ENCODE measurements at regions not wholly inside any gene's neighbourhood (a gene's known extent, or its start where the extent isn't known, plus 50 kb on each side); places are given as distances from the start of the nearest gene placed in this dataset.
"Not testable (repeated sequence)": the region's sequence is repeated elsewhere in the genome, so short reads cannot be mapped to it uniquely, and the experiment has no call there.

GRCh38 chr7:34406848-34407530 lies 251.0 kb upstream of the NPSR1 start:
- Histone ChIP-seq H3K36me3 (ENCODE audit: insufficient read depth, low read length) (no peaks in the 10 kb centered on the region), H3K4me1 (ENCODE audit: insufficient read depth, low read length) (no peaks in the 10 kb centered on the region), H3K9ac (ENCODE audit: low read depth, low read length) (no peak overlapping the region), H3K9me3 (ENCODE audit: control insufficient read depth, insufficient read depth, low read length) (no peaks in the 10 kb centered on the region)

GRCh38 chr7:34407586-34407985 lies 250.4 kb upstream of the NPSR1 start:
- Histone ChIP-seq H3K9ac (ENCODE audit: low read depth, low read length) (no peak overlapping the region), H3K9me3 (ENCODE audit: control insufficient read depth, insufficient read depth, low read length) (no peaks in the 10 kb centered on the region), H3K36me3 (ENCODE audit: insufficient read depth, low read length) (no peaks in the 10 kb centered on the region)

GRCh38 chr7:34417781-34418180 lies 240.2 kb upstream of the NPSR1 start:
- H3K9ac ChIP-seq (ENCODE audit: low read depth, low read length): no peak overlapping the region
- H3K4me1 ChIP-seq (ENCODE audit: insufficient read depth, low read length): no peaks in the 10 kb centered on the region; the same call in 1 of the 2 replicates
- H3K36me3 ChIP-seq (ENCODE audit: insufficient read depth, low read length): no peaks in the 10 kb centered on the region
- H3K9me3 ChIP-seq (ENCODE audit: control insufficient read depth, insufficient read depth, low read length): no peaks in the 10 kb centered on the region

More at GRCh38 chr7:34407586-34407985, 250.4 kb upstream of the NPSR1 start:
- H3K4me1 ChIP-seq (ENCODE audit: insufficient read depth, low read length): no peaks in the 10 kb centered on the region

GRCh38 chr7:34421526-34421925 lies 236.5 kb upstream of the NPSR1 start:
- no peak overlapping the region for H3K9ac ChIP-seq (ENCODE audit: low read depth, low read length)

GRCh38 chr7:34425194-34425593 lies 232.8 kb upstream of the NPSR1 start:
- Histone ChIP-seq H3K4me1 (ENCODE audit: insufficient read depth, low read length) (no peaks in the 10 kb centered on the region), H3K9ac (ENCODE audit: low read depth, low read length) (no peak overlapping the region), H3K36me3 (ENCODE audit: insufficient read depth, low read length) (no peaks in the 10 kb centered on the region), H3K9me3 (ENCODE audit: control insufficient read depth, insufficient read depth, low read length) (no peaks in the 10 kb centered on the region)

More at GRCh38 chr7:34421526-34421925, 236.5 kb upstream of the NPSR1 start:
- Histone ChIP-seq H3K9me3 (ENCODE audit: control insufficient read depth, insufficient read depth, low read length) (no peaks in the 10 kb centered on the region), H3K36me3 (ENCODE audit: insufficient read depth, low read length) (no peaks in the 10 kb centered on the region), H3K4me1 (ENCODE audit: insufficient read depth, low read length) (no peaks in the 10 kb centered on the region; the same call in 1 of the 2 replicates)

GRCh38 chr7:34425631-34426384 lies 232.2 kb upstream of the NPSR1 start:
- Histone ChIP-seq H3K9me3 (ENCODE audit: control insufficient read depth, insufficient read depth, low read length) (peaks cover 2% of the 10 kb centered on the region; the same call in 1 of the 2 replicates), H3K36me3 (ENCODE audit: insufficient read depth, low read length) (no peaks in the 10 kb centered on the region), H3K4me1 (ENCODE audit: insufficient read depth, low read length) (no peaks in the 10 kb centered on the region), H3K9ac (ENCODE audit: low read depth, low read length) (no peak overlapping the region)

GRCh38 chr7:34430456-34430855 lies 227.6 kb upstream of the NPSR1 start:
- Histone ChIP-seq H3K9me3 (ENCODE audit: control insufficient read depth, insufficient read depth, low read length) (peaks cover 5% of the 10 kb centered on the region; the same call in 1 of the 2 replicates), H3K9ac (ENCODE audit: low read depth, low read length) (no peak overlapping the region), H3K36me3 (ENCODE audit: insufficient read depth, low read length) (no peaks in the 10 kb centered on the region), H3K4me1 (ENCODE audit: insufficient read depth, low read length) (no peaks in the 10 kb centered on the region)

- H3K9ac ChIP-seq (ENCODE audit: low read depth, low read length): no peak overlapping the region
- no peaks in the 10 kb centered on the region for H3K9me3 ChIP-seq (ENCODE audit: control insufficient read depth, insufficient read depth, low read length)
- no peaks in the 10 kb centered on the region for H3K36me3 ChIP-seq (ENCODE audit: insufficient read depth, low read length)
- no peaks in the 10 kb centered on the region for H3K4me1 ChIP-seq (ENCODE audit: insufficient read depth, low read length)
Observed at GRCh38 chr7:34438436-34438835, 219.6 kb upstream of the NPSR1 start.

- H3K36me3 ChIP-seq (ENCODE audit: insufficient read depth, low read length): no peaks in the 10 kb centered on the region
Observed at GRCh38 chr7:34445653-34446052, 212.4 kb upstream of the NPSR1 start.

GRCh38 chr7:34448531-34448930 lies 209.5 kb upstream of the NPSR1 start:
- not testable (repeated sequence) for H3K36me3 ChIP-seq (ENCODE audit: insufficient read depth, low read length); H3K9ac ChIP-seq (ENCODE audit: low read depth, low read length); H3K4me1 ChIP-seq (ENCODE audit: insufficient read depth, low read length); H3K9me3 ChIP-seq (ENCODE audit: control insufficient read depth, insufficient read depth, low read length)

More at GRCh38 chr7:34445653-34446052, 212.4 kb upstream of the NPSR1 start:
- Histone ChIP-seq H3K9me3 (ENCODE audit: control insufficient read depth, insufficient read depth, low read length) (no peaks in the 10 kb centered on the region), H3K4me1 (ENCODE audit: insufficient read depth, low read length) (no peaks in the 10 kb centered on the region), H3K9ac (ENCODE audit: low read depth, low read length) (no peak overlapping the region)

GRCh38 chr7:34449765-34450164 lies 208.3 kb upstream of the NPSR1 start:
- H3K4me1 ChIP-seq (ENCODE audit: insufficient read depth, low read length): peaks cover 6% of the 10 kb centered on the region
- no peak overlapping the region for H3K9ac ChIP-seq (ENCODE audit: low read depth, low read length)

GRCh38 chr7:34451183-34451582 lies 206.8 kb upstream of the NPSR1 start:
- Histone ChIP-seq H3K9ac (ENCODE audit: low read depth, low read length) (no peak overlapping the region), H3K4me1 (ENCODE audit: insufficient read depth, low read length) (peaks cover 9% of the 10 kb centered on the region), H3K9me3 (ENCODE audit: control insufficient read depth, insufficient read depth, low read length) (no peaks in the 10 kb centered on the region), H3K36me3 (ENCODE audit: insufficient read depth, low read length) (no peaks in the 10 kb centered on the region)

More at GRCh38 chr7:34449765-34450164, 208.3 kb upstream of the NPSR1 start:
- Histone ChIP-seq H3K36me3 (ENCODE audit: insufficient read depth, low read length) (no peaks in the 10 kb centered on the region), H3K9me3 (ENCODE audit: control insufficient read depth, insufficient read depth, low read length) (no peaks in the 10 kb centered on the region)

GRCh38 chr7:34451923-34452322 lies 206.1 kb upstream of the NPSR1 start:
- Histone ChIP-seq H3K4me1 (ENCODE audit: insufficient read depth, low read length) (peaks cover 9% of the 10 kb centered on the region), H3K36me3 (ENCODE audit: insufficient read depth, low read length) (no peaks in the 10 kb centered on the region), H3K9me3 (ENCODE audit: control insufficient read depth, insufficient read depth, low read length) (no peaks in the 10 kb centered on the region), H3K9ac (ENCODE audit: low read depth, low read length) (no peak overlapping the region)

- H3K4me1 ChIP-seq (ENCODE audit: insufficient read depth, low read length): peaks cover 9% of the 10 kb centered on the region
- H3K36me3 ChIP-seq (ENCODE audit: insufficient read depth, low read length): no peaks in the 10 kb centered on the region
- no peak overlapping the region for H3K9ac ChIP-seq (ENCODE audit: low read depth, low read length)
- H3K9me3 ChIP-seq (ENCODE audit: control insufficient read depth, insufficient read depth, low read length): no peaks in the 10 kb centered on the region
Observed at GRCh38 chr7:34452363-34452762, 205.7 kb upstream of the NPSR1 start.

GRCh38 chr7:34453150-34453549 lies 204.9 kb upstream of the NPSR1 start:
- Histone ChIP-seq H3K9me3 (ENCODE audit: control insufficient read depth, insufficient read depth, low read length) (no peaks in the 10 kb centered on the region), H3K4me1 (ENCODE audit: insufficient read depth, low read length) (peaks cover 13% of the 10 kb centered on the region), H3K9ac (ENCODE audit: low read depth, low read length) (no peak overlapping the region), H3K36me3 (ENCODE audit: insufficient read depth, low read length) (no peaks in the 10 kb centered on the region)
